Endothelial cell of umbilical vein (primary cell): ENCODE measurements at regions not wholly inside any gene's neighbourhood (a gene's known extent, or its start where the extent isn't known, plus 50 kb on each side); places are given as distances from the start of the nearest gene placed in this dataset.

Experiments used
- CTCF ChIP-seq, 2 donors: IDR thresholded peaks; 1 replicate in 1 of 2; 2 replicates in 1 of 2; pipeline ENCODE4 v1.5.1; 2011; ENCODE audit warnings: low read length in 2 of 2, mild to moderate bottlenecking in 2 of 2, moderate library complexity in 2 of 2, control low read depth in 1 of 2, inconsistent platforms in 1 of 2, low read depth in 1 of 2; ENCODE audit not compliant: insufficient read depth in 1 of 2; ENCODE audit errors: extremely low read depth in 1 of 2
- POLR2A ChIP-seq: IDR thresholded peaks from 2 replicates; pipeline ENCODE4 v1.6.1; 2012; ENCODE audit warnings: low read depth, mild to moderate bottlenecking, control low read depth, low read length

DNA sequence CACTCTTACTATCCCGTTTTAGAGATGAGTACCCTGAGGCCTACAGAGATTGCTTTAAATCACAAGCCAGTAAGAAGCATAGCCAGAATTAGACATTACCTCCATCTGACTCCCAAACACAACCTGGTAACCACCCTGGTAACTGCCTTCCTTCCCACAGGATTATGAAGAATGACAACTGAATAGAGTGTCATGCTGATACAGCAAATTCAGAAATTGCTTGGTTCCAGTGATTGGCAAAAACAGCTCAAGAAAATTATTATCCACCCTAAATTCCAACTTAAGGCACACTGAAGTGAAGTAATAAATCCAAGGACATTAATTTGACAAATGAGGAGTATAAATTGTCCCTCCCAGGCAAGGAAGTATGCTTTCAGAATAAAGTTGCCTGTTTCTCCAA, 195.8 kb upstream of the RBMS1 start:
- TF ChIP-seq CTCF (IDR thresholded peaks at IDR 0.05; ENCODE audit: extremely low read depth in 1 of 2, insufficient read depth in 1 of 2, low read depth in 1 of 2, low read length in 2 of 2) (no peak), POLR2A (no peak)
